ENCODE measurements at regions not wholly inside any gene's neighbourhood (a gene's known extent, or its start where the extent isn't known, plus 50 kb on each side); places are given as distances from the start of the nearest gene placed in this dataset.

GRCh38 chr7:68456469-68456868 is 1141.8 kb upstream of the AUTS2 start:
- no peak overlapping the region for H3K4me3 ChIP-seq
- TF ChIP-seq CTCF (IDR thresholded peaks at IDR 0.05): no peak
- no peaks in the 10 kb centered on the region for H3K36me3 ChIP-seq
- no peaks in the 10 kb centered on the region for H3K4me1 ChIP-seq
- H3K27me3 ChIP-seq: peaks cover 0 to 9% of the 10 kb centered on the region in 2 donors
- no peaks in the 10 kb centered on the region for H3K9me3 ChIP-seq
- intact Hi-C loops (cut with DNase I; ENCODE audit: low total_unique reads): no loop called here
- no peak overlapping the region for H3K27ac ChIP-seq
- no peak for DNase-seq

- TF ChIP-seq CTCF (IDR thresholded peaks at IDR 0.05): no peak
- peaks cover 0 to 9% of the 10 kb centered on the region in 2 donors for H3K27me3 ChIP-seq
- no peak overlapping the region for H3K27ac ChIP-seq
- intact Hi-C loops (cut with DNase I; ENCODE audit: low total_unique reads): no loop called here
- DNase-seq: no peak
- no peaks in the 10 kb centered on the region for H3K9me3 ChIP-seq
- H3K36me3 ChIP-seq: no peaks in the 10 kb centered on the region
- no peaks in the 10 kb centered on the region for H3K4me1 ChIP-seq
- H3K4me3 ChIP-seq: no peak overlapping the region
Measured at GRCh38 chr7:68457481-68457880, 1140.8 kb upstream of the AUTS2 start.

- H3K4me3 ChIP-seq: no peak overlapping the region
- no peaks in the 10 kb centered on the region for H3K9me3 ChIP-seq
- intact Hi-C loops (cut with DNase I; ENCODE audit: low total_unique reads): no loop called here
- DNase-seq: no peak
- H3K27ac ChIP-seq: no peak overlapping the region
- no peak for TF ChIP-seq CTCF (IDR thresholded peaks at IDR 0.05)
- H3K27me3 ChIP-seq: peaks cover 0 to 5% of the 10 kb centered on the region in 2 donors
- no peaks in the 10 kb centered on the region for H3K36me3 ChIP-seq
- H3K4me1 ChIP-seq: no peaks in the 10 kb centered on the region
Measured at GRCh38 chr7:68458010-68458908, 1140.0 kb upstream of the AUTS2 start.

GRCh38 chr7:68461430-68461829 is 1136.8 kb upstream of the AUTS2 start:
- intact Hi-C loops (cut with DNase I; ENCODE audit: low total_unique reads): no loop called here
- no peak for TF ChIP-seq CTCF (IDR thresholded peaks at IDR 0.05)
- no peak for DNase-seq

GRCh38 chr7:68470836-68471435 is 1127.3 kb upstream of the AUTS2 start:
- no peak for TF ChIP-seq CTCF (IDR thresholded peaks at IDR 0.05)
- intact Hi-C loops (cut with DNase I; ENCODE audit: low total_unique reads): no loop called here
- H3K4me1 ChIP-seq: no peaks in the 10 kb centered on the region
- DNase-seq: no peak
- peaks cover 0 to 3% of the 10 kb centered on the region in 2 donors for H3K27me3 ChIP-seq
- no peak overlapping the region for H3K4me3 ChIP-seq
- H3K36me3 ChIP-seq: no peaks in the 10 kb centered on the region
- H3K27ac ChIP-seq: no peak overlapping the region
- H3K9me3 ChIP-seq: no peaks in the 10 kb centered on the region

More at GRCh38 chr7:68461430-68461829, 1136.8 kb upstream of the AUTS2 start:
- H3K27ac ChIP-seq: no peak overlapping the region
- H3K4me1 ChIP-seq: no peaks in the 10 kb centered on the region
- H3K27me3 ChIP-seq: peaks cover 0 to 2% of the 10 kb centered on the region in 2 donors
- H3K4me3 ChIP-seq: no peak overlapping the region
- no peaks in the 10 kb centered on the region for H3K36me3 ChIP-seq
- H3K9me3 ChIP-seq: no peaks in the 10 kb centered on the region
